Heart left ventricle (tissue), 13 donors: ENCODE measurements at regions not wholly inside any gene's neighbourhood (a gene's known extent, or its start where the extent isn't known, plus 50 kb on each side); places are given as distances from the start of the nearest gene placed in this dataset.

ENCODE experiments used
- POLR2A ChIP-seq, 2 donors: fragments of 450-650 bp; IDR thresholded peaks; one replicate each; pipeline ENCODE4 v1.6.1; 2017; ENCODE audit warnings: antibody characterized with exemption in 2 of 2, mild to moderate bottlenecking in 2 of 2, moderate library complexity in 2 of 2
- TF ChIP-seq, protein P1 (sequence below), 12 donors: fragments of 200-600 bp; sonication (generic) in 4 of 12; IDR thresholded peaks; one replicate each; pipeline versions ENCODE4 v1.5.0 to v1.8.0; 2018 to 2022; ENCODE audit warnings: antibody characterized with exemption in 12 of 12, mild to moderate bottlenecking in 5 of 12
- donor health status: ischemic (EF 13 %, LVEDD 7.1; RV severe dilation, severe dysfunction).
- donor health status: DM: no; HTN: yes; CAD: no.
- donor health status: DM: no; HTN: no; CAD: no.
- donor health status: ischemic (EF 25% LVEDD 6.9; RV normal size, moderate dysfunction).
- donor health status: ischemic (EF 25% LVEDD 5.7; RV mildly dilated, moderate dysfunction).
- donor health status: ischemic (EF 35%, LVEDD 5.7; RV mildly dilated, moderate dysfunction).
- donor health status: nonischemic (EF 11% LVEDD 7.7; RV severe dilation, severe dysfunction).
- donor health status: DM: yes; HTN: yes; CAD: no.
- donor health status: PGD.
- donor health status: ischemic (EF 29% LVEDD 5.4; RV normal size, mild dysfunction).
- donor health status: nonischemic (EF 23%, LVEDD 6.1; RV moderate dilation, normal function).

DNA sequence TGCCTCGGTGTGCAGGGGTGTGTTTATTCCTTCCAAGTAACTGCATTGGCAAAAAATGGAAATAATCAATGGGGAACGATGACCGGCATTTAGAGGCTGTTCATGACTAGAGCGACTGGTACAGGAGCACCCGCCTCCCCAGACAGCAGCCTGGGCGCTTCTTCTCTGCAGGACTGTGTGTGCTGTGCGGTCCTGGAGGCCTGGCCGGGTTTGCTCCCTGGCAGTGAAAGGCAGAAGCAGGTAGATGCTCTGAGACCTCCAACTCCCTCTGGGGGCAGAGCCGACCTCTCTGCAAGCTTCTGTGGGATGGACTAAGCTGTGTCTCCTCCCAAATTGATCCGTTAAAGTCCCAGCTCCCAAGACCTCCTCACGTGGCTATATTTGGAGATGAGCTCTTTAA is 59.2 kb upstream of the ACTRT2 start:
- TF ChIP-seq, protein P1, sequence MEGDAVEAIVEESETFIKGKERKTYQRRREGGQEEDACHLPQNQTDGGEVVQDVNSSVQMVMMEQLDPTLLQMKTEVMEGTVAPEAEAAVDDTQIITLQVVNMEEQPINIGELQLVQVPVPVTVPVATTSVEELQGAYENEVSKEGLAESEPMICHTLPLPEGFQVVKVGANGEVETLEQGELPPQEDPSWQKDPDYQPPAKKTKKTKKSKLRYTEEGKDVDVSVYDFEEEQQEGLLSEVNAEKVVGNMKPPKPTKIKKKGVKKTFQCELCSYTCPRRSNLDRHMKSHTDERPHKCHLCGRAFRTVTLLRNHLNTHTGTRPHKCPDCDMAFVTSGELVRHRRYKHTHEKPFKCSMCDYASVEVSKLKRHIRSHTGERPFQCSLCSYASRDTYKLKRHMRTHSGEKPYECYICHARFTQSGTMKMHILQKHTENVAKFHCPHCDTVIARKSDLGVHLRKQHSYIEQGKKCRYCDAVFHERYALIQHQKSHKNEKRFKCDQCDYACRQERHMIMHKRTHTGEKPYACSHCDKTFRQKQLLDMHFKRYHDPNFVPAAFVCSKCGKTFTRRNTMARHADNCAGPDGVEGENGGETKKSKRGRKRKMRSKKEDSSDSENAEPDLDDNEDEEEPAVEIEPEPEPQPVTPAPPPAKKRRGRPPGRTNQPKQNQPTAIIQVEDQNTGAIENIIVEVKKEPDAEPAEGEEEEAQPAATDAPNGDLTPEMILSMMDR (IDR thresholded peaks at IDR 0.05), result no peak
- no peak for TF ChIP-seq POLR2A (IDR thresholded peaks at IDR 0.05)
